ENCODE measurements at regions not wholly inside any gene's neighbourhood (a gene's known extent, or its start where the extent isn't known, plus 50 kb on each side); places are given as distances from the start of the nearest gene placed in this dataset.

DNA sequence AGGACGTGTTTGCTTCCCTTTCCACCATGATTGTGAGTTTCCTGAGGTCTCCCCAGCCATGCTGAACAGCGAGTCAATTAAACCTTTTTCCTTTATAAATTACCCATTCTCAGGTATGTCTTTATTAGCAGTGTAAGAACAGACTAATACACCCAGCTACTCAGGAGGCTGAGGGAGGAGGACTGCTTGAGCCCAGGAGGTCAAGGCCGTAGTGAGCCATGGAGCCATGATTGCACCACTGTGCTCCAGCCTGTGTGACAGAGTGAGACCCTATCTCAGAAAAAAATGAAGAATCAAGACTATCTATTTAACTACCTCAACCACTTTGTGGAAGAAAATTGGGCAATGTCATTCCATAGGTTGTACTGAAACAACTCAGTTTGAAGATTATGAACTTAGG, 54.6 kb upstream of the SEC16B start:
- Histone ChIP-seq H3K4me1 (ENCODE audit: low read length) (no peaks in the 10 kb centered on the region), H3K27ac (ENCODE audit: low read length) (no peak overlapping the region), H3F3A (ENCODE audit: insufficient read depth, low read length) (no peaks in the 10 kb centered on the region), H3K9me2 (replicated peaks; ENCODE audit: insufficient read depth, low read length) (no peaks in the 10 kb centered on the region), H3K27me3 (replicated peaks; ENCODE audit: insufficient read depth, low read length) (no peaks in the 10 kb centered on the region), H3K9ac (ENCODE audit: low read length) (no peak overlapping the region), H3K9me3 (replicated peaks; ENCODE audit: insufficient read depth, low read length) (no peaks in the 10 kb centered on the region), H3K79me2 (ENCODE audit: low read length) (no peaks in the 10 kb centered on the region), H3K36me3 (replicated peaks; ENCODE audit: insufficient read depth, low read length) (no peaks in the 10 kb centered on the region), H3K4me2 (ENCODE audit: low read depth, low read length) (no peak overlapping the region), H4K20me1 (ENCODE audit: insufficient read depth, low read length) (no peaks in the 10 kb centered on the region), H2AFZ (ENCODE audit: low read length) (no peak overlapping the region), H3K4me3 (ENCODE audit: low read length) (no peak overlapping the region)
- no peak for DNase-seq
- TF ChIP-seq EZH2 (optimal IDR thresholded peaks at IDR 0.05; ENCODE audit: low read depth, low read length), result no peak
- TF ChIP-seq EZH2phosphoT487 (IDR thresholded peaks at IDR 0.05; ENCODE audit: low read length), result no peak
- TF ChIP-seq, protein P1, sequence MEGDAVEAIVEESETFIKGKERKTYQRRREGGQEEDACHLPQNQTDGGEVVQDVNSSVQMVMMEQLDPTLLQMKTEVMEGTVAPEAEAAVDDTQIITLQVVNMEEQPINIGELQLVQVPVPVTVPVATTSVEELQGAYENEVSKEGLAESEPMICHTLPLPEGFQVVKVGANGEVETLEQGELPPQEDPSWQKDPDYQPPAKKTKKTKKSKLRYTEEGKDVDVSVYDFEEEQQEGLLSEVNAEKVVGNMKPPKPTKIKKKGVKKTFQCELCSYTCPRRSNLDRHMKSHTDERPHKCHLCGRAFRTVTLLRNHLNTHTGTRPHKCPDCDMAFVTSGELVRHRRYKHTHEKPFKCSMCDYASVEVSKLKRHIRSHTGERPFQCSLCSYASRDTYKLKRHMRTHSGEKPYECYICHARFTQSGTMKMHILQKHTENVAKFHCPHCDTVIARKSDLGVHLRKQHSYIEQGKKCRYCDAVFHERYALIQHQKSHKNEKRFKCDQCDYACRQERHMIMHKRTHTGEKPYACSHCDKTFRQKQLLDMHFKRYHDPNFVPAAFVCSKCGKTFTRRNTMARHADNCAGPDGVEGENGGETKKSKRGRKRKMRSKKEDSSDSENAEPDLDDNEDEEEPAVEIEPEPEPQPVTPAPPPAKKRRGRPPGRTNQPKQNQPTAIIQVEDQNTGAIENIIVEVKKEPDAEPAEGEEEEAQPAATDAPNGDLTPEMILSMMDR (IDR thresholded peaks at IDR 0.05; ENCODE audit: low read length), result no peak

DNA sequence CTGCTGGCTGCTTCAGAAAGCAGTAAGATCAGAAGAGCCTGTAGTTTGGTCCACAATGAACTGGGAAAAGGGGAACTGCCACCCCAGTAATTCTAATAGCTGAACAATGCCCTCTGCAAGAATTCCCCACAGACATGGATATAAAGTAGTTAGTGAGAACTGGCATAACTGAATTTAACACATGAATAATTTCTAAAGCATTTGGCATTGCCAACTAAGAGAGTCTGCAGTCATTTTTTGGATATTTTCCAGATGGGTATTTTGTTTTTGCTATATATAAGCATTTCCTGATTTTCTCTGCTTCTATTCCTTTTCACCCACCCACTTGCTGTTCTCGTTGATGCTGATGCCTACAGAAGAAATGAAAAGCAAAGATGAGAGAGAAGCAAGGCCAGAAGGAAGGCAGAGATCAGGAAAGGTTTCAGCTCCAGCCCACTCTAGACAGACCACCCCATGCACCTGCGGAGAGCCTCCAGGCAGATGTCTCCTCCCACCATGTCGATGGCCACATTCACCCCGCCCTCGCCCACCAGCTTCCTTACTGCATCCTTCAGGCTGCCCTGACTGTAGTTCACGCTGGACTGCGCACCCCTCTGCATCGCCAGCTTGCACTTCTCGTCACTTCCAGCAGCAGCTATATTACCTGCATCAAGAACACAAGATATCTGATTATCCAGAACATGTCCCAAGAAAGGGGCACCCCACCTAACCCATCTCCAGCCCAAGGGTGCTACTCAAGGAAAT, 55.9 kb upstream of the SEC16B start:
- Histone ChIP-seq H3K4me1 (ENCODE audit: low read length) (no peaks in the 10 kb centered on the region), H3K9me2 (replicated peaks; ENCODE audit: insufficient read depth, low read length) (no peaks in the 10 kb centered on the region), H2AFZ (ENCODE audit: low read length) (no peak overlapping the region), H3K4me2 (ENCODE audit: low read depth, low read length) (no peak overlapping the region), H3K27me3 (replicated peaks; ENCODE audit: insufficient read depth, low read length) (no peaks in the 10 kb centered on the region), H3K4me3 (ENCODE audit: low read length) (no peak overlapping the region), H4K20me1 (ENCODE audit: insufficient read depth, low read length) (no peaks in the 10 kb centered on the region), H3K9ac (ENCODE audit: low read length) (no peak overlapping the region), H3K27ac (ENCODE audit: low read length) (no peak overlapping the region), H3K79me2 (ENCODE audit: low read length) (no peaks in the 10 kb centered on the region), H3F3A (ENCODE audit: insufficient read depth, low read length) (no peaks in the 10 kb centered on the region), H3K9me3 (replicated peaks; ENCODE audit: insufficient read depth, low read length) (no peaks in the 10 kb centered on the region), H3K36me3 (replicated peaks; ENCODE audit: insufficient read depth, low read length) (no peaks in the 10 kb centered on the region)
- no peak for TF ChIP-seq EZH2phosphoT487 (IDR thresholded peaks at IDR 0.05; ENCODE audit: low read length)
- DNase-seq, result no peak

DNA sequence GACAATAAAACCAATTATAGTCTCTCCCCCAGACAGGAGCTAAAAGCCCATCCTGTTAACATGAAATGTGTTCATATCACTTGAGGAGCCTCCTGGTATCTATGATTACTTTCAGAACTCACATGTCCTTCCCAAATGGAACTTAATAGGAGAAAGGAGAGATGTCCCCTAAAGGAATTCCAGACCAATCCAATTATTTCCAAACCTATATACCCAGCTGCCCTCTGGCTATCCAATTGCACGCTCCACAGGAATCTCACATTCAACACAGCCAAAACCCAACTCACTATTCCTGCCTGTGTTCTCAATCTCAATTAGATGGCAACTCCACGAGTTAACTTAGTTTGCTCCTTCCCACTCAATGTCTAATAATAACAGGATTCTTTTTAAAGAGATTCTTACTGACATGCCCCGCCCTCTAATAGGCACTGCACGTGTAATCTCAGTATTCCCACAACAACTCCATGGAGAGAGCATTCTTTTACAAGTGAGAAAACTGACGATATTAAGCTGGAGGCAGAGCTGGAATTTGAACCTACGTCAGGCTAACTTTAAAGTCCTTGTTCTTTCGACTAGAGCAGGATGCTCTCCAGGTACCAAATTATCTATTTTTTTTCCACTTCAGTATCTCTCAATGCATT, 59.1 kb upstream of the SEC16B start:
- Histone ChIP-seq H3K79me2 (ENCODE audit: low read length) (no peaks in the 10 kb centered on the region), H3K9ac (ENCODE audit: low read length) (no peak overlapping the region), H3K27ac (ENCODE audit: low read length) (no peak overlapping the region), H3K27me3 (replicated peaks; ENCODE audit: insufficient read depth, low read length) (no peaks in the 10 kb centered on the region), H3K9me3 (replicated peaks; ENCODE audit: insufficient read depth, low read length) (no peaks in the 10 kb centered on the region), H3F3A (ENCODE audit: insufficient read depth, low read length) (no peaks in the 10 kb centered on the region), H2AFZ (ENCODE audit: low read length) (no peak overlapping the region), H3K4me1 (ENCODE audit: low read length) (no peaks in the 10 kb centered on the region), H3K4me3 (ENCODE audit: low read length) (no peak overlapping the region), H3K9me2 (replicated peaks; ENCODE audit: insufficient read depth, low read length) (no peaks in the 10 kb centered on the region), H3K4me2 (ENCODE audit: low read depth, low read length) (no peak overlapping the region), H4K20me1 (ENCODE audit: insufficient read depth, low read length) (no peaks in the 10 kb centered on the region), H3K36me3 (replicated peaks; ENCODE audit: insufficient read depth, low read length) (no peaks in the 10 kb centered on the region)
- no peak for TF ChIP-seq EZH2phosphoT487 (IDR thresholded peaks at IDR 0.05; ENCODE audit: low read length)
- no peak for DNase-seq

DNA sequence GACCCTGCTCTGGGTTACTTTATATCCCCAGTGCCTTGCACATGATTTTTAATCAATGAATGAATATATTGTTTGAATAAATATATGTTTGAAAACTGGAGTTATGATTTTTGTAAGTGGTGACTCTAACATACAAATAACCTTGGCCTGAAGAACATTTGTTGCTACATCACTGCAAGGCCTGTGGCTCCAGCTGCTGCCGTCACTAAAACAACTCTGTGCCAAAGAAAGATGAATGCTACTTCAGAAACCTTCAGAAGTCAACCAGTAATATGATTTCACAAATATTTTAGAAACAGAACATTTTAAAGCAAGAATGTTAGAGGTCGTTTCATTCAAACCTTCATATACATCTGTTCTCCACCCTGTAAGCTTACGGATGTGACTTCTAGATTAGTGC, 60.6 kb upstream of the SEC16B start:
- H3K4me3 ChIP-seq (ENCODE audit: low read length), result no peak overlapping the region
- no peak overlapping the region for H3K9ac ChIP-seq (ENCODE audit: low read length)
- H2AFZ ChIP-seq (ENCODE audit: low read length), result no peak overlapping the region
- no peaks in the 10 kb centered on the region for H3K9me3 ChIP-seq (replicated peaks; ENCODE audit: insufficient read depth, low read length)
- H3K79me2 ChIP-seq (ENCODE audit: low read length), result no peaks in the 10 kb centered on the region
- DNase-seq, result no peak
- no peaks in the 10 kb centered on the region for H3K9me2 ChIP-seq (replicated peaks; ENCODE audit: insufficient read depth, low read length)
- TF ChIP-seq EZH2phosphoT487 (IDR thresholded peaks at IDR 0.05; ENCODE audit: low read length), result no peak
- no peak overlapping the region for H3K27ac ChIP-seq (ENCODE audit: low read length)
- H3K36me3 ChIP-seq (replicated peaks; ENCODE audit: insufficient read depth, low read length), result no peaks in the 10 kb centered on the region
- H3K4me1 ChIP-seq (ENCODE audit: low read length), result no peaks in the 10 kb centered on the region
- no peaks in the 10 kb centered on the region for H3K27me3 ChIP-seq (replicated peaks; ENCODE audit: insufficient read depth, low read length)
- no peak overlapping the region for H3K4me2 ChIP-seq (ENCODE audit: low read depth, low read length)
- H4K20me1 ChIP-seq (ENCODE audit: insufficient read depth, low read length), result no peaks in the 10 kb centered on the region
- H3F3A ChIP-seq (ENCODE audit: insufficient read depth, low read length), result no peaks in the 10 kb centered on the region
